MM.1S (cell line): ENCODE measurements at regions not wholly inside any gene's neighbourhood (a gene's known extent, or its start where the extent isn't known, plus 50 kb on each side); places are given as distances from the start of the nearest gene placed in this dataset.

Experiments
- DNase-seq: peaks from one replicate; pipeline ENCODE4 v3.0.0-alpha.2; 2015
- H2AFZ ChIP-seq: fragments of 300-600 bp; sonication (generic); 2 replicates; pipeline ENCODE4 v1.6.0; 2016; ENCODE audit warnings: antibody characterized with exemption, low read length
- H3F3A ChIP-seq: fragments of 300-600 bp; sonication (generic); 2 replicates; pipeline ENCODE4 v1.6.1; 2016; ENCODE audit warnings: mild to moderate bottlenecking, antibody characterized with exemption, low read length, moderate library complexity, mixed read lengths; ENCODE audit not compliant: insufficient read depth
- H3K27ac ChIP-seq: fragments of 300-600 bp; sonication (generic); 2 replicates; pipeline ENCODE4 v1.5.1; 2016; ENCODE audit warnings: mild to moderate bottlenecking, low read length
- H3K27me3 ChIP-seq: fragments of 300-600 bp; sonication (generic); replicated peaks from 2 replicates; pipeline ENCODE4 v1.6.0; 2016; ENCODE audit warnings: low read length; ENCODE audit not compliant: insufficient read depth
- H3K36me3 ChIP-seq: fragments of 300-600 bp; sonication (generic); replicated peaks from 2 replicates; pipeline ENCODE4 v1.6.1; 2016; ENCODE audit warnings: mild to moderate bottlenecking, low read length, mixed read lengths; ENCODE audit not compliant: insufficient read depth
- H3K4me1 ChIP-seq: fragments of 300-600 bp; sonication (generic); 2 replicates; pipeline ENCODE4 v1.6.1; 2016; ENCODE audit warnings: low read length, mixed read lengths
- H3K4me2 ChIP-seq: fragments of 300-600 bp; sonication (generic); 2 replicates; pipeline ENCODE4 v1.6.0; 2016; ENCODE audit warnings: low read depth, low read length
- H3K4me3 ChIP-seq: fragments of 300-600 bp; sonication (generic); 2 replicates; pipeline ENCODE4 v1.5.1; 2016; ENCODE audit warnings: low read length, mixed read lengths
- H3K79me2 ChIP-seq: fragments of 300-600 bp; sonication (generic); 2 replicates; pipeline ENCODE4 v1.6.1; 2016; ENCODE audit warnings: mixed run types, low read length, mixed read lengths
- H3K9ac ChIP-seq: fragments of 300-600 bp; sonication (generic); 2 replicates; pipeline ENCODE4 v1.6.1; 2016; ENCODE audit warnings: low read length, mixed read lengths
- H3K9me2 ChIP-seq: fragments of 300-600 bp; sonication (generic); replicated peaks from 2 replicates; pipeline ENCODE4 v1.6.1; 2016; ENCODE audit warnings: mild to moderate bottlenecking, low read length, mixed read lengths; ENCODE audit not compliant: insufficient read depth
- H3K9me3 ChIP-seq: fragments of 300-600 bp; sonication (generic); replicated peaks from 2 replicates; pipeline ENCODE4 v1.6.1; 2016; ENCODE audit warnings: mild to moderate bottlenecking, low read length, mixed read lengths; ENCODE audit not compliant: insufficient read depth
- H4K20me1 ChIP-seq: fragments of 300-600 bp; sonication (generic); 2 replicates; pipeline ENCODE4 v1.6.1; 2016; ENCODE audit warnings: mild to moderate bottlenecking, low read length, moderate library complexity, mixed read lengths; ENCODE audit not compliant: insufficient read depth
- EZH2 ChIP-seq: fragments of 300-600 bp; sonication (generic); optimal IDR thresholded peaks from 2 replicates; pipeline ENCODE3; 2017; ENCODE audit warnings: low read depth, mild to moderate bottlenecking, antibody characterized with exemption, low read length, mixed read lengths
- EZH2phosphoT487 ChIP-seq: fragments of 300-600 bp; sonication (generic); IDR thresholded peaks from 2 replicates; pipeline ENCODE4 v1.6.1; 2018; ENCODE audit warnings: antibody characterized with exemption, low read length
- TF ChIP-seq, protein P1 (sequence below): fragments of 300-600 bp; sonication (generic); IDR thresholded peaks from 2 replicates; pipeline ENCODE4 v1.5.1; 2016; ENCODE audit warnings: antibody characterized with exemption, low read length, mixed read lengths

- Histone ChIP-seq H3K79me2 (no peaks in the 10 kb centered on the region), H3K27ac (no peak overlapping the region), H3K4me3 (no peak overlapping the region), H3K9me2 (no peaks in the 10 kb centered on the region), H3F3A (0 out of 2 replicates have a peak, but pooled peaks cover under 1% of the 10 kb centered on the region), H3K4me1 (peaks cover 2% of the 10 kb centered on the region; the same call in 1 of the 2 replicates), H3K9ac (no peak overlapping the region), H3K27me3 (no peaks in the 10 kb centered on the region), H2AFZ (no peak overlapping the region), H3K9me3 (no peaks in the 10 kb centered on the region), H3K36me3 (no peaks in the 10 kb centered on the region), H3K4me2 (no peak overlapping the region), H4K20me1 (no peaks in the 10 kb centered on the region)
- TF ChIP-seq, protein P1, sequence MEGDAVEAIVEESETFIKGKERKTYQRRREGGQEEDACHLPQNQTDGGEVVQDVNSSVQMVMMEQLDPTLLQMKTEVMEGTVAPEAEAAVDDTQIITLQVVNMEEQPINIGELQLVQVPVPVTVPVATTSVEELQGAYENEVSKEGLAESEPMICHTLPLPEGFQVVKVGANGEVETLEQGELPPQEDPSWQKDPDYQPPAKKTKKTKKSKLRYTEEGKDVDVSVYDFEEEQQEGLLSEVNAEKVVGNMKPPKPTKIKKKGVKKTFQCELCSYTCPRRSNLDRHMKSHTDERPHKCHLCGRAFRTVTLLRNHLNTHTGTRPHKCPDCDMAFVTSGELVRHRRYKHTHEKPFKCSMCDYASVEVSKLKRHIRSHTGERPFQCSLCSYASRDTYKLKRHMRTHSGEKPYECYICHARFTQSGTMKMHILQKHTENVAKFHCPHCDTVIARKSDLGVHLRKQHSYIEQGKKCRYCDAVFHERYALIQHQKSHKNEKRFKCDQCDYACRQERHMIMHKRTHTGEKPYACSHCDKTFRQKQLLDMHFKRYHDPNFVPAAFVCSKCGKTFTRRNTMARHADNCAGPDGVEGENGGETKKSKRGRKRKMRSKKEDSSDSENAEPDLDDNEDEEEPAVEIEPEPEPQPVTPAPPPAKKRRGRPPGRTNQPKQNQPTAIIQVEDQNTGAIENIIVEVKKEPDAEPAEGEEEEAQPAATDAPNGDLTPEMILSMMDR, result no peak
- no peak for TF ChIP-seq EZH2phosphoT487
- TF ChIP-seq EZH2, result no peak
- no peak for DNase-seq
Measured at GRCh38 chr7:153097511-153098201, 338.1 kb downstream of the ACTR3B start.

- H3K9me2 ChIP-seq, result no peaks in the 10 kb centered on the region
- TF ChIP-seq, protein P1, result no peak
- TF ChIP-seq EZH2phosphoT487 (no peak), EZH2 (no peak)
Measured at GRCh38 chr7:153099235-153099634, 339.7 kb downstream of the ACTR3B start.

DNA sequence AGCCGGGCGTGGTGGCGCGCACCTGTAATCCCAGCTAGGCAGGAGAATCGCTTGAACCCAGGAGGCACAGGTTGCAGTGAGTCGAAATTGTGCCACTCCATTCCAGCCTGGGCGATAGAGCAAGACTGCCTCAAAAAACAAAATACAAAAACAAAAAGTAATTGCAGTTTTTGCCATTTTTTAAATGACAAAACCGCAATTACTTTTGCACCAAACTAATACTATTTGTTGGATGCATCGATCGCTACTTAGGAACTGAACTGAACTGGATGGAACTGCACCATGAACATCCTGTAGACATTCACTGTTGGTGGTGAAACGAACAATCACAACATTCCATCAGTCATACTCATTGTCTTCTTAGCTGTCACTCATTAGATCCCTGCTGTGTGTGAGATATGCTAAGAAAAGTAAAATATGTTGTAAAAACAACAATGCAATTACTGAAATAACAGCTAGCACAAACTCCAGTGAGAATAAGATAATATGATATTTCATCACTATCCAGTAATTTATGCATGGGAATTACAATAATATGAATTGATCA lies 341.2 kb downstream of the ACTR3B start:
- no peak overlapping the region for H3K4me2 ChIP-seq
- H3K36me3 ChIP-seq, result no peaks in the 10 kb centered on the region
- H3F3A ChIP-seq, result no peaks in the 10 kb centered on the region
- H3K27ac ChIP-seq, result no peak overlapping the region
- no peak for DNase-seq
- no peaks in the 10 kb centered on the region for H4K20me1 ChIP-seq
- H3K4me1 ChIP-seq, result no peaks in the 10 kb centered on the region
- H3K27me3 ChIP-seq, result no peaks in the 10 kb centered on the region
- H3K79me2 ChIP-seq, result no peaks in the 10 kb centered on the region
- no peak overlapping the region for H2AFZ ChIP-seq
- no peaks in the 10 kb centered on the region for H3K9me2 ChIP-seq
- H3K4me3 ChIP-seq, result no peak overlapping the region
- no peaks in the 10 kb centered on the region for H3K9me3 ChIP-seq
- H3K9ac ChIP-seq, result no peak overlapping the region
- TF ChIP-seq, protein P1, result no peak
- no peak for TF ChIP-seq EZH2
- TF ChIP-seq EZH2phosphoT487, result no peak

More at GRCh38 chr7:153099235-153099634, 339.7 kb downstream of the ACTR3B start:
- Histone ChIP-seq H3K27me3 (no peaks in the 10 kb centered on the region), H3K4me1 (no peaks in the 10 kb centered on the region), H3K4me3 (no peak overlapping the region), H3K9ac (no peak overlapping the region), H2AFZ (no peak overlapping the region), H3K79me2 (no peaks in the 10 kb centered on the region), H3K36me3 (no peaks in the 10 kb centered on the region), H3K9me3 (no peaks in the 10 kb centered on the region), H3K27ac (no peak overlapping the region), H3F3A (no peaks in the 10 kb centered on the region), H4K20me1 (no peaks in the 10 kb centered on the region), H3K4me2 (no peak overlapping the region)
- DNase-seq, result no peak
